ENCODE measurements at regions not wholly inside any gene's neighbourhood (a gene's known extent, or its start where the extent isn't known, plus 50 kb on each side); places are given as distances from the start of the nearest gene placed in this dataset.
"Not testable (repeated sequence)": the region's sequence is repeated elsewhere in the genome, so short reads cannot be mapped to it uniquely, and the experiment has no call there.

GRCh38 chr2:239666855-239667376 lies 266.1 kb upstream of the HDAC4 start:
- no peak for DNase-seq

GRCh38 chr2:239666053-239666854 lies 265.4 kb upstream of the HDAC4 start:
- no peak for DNase-seq

- DNase-seq: no peak
Observed at GRCh38 chr2:239664216-239664810, 263.5 kb upstream of the HDAC4 start.

- DNase-seq: no peak
Observed at GRCh38 chr2:239663364-239663924, 262.6 kb upstream of the HDAC4 start.

GRCh38 chr2:239662413-239663120 lies 261.7 kb upstream of the HDAC4 start:
- no peak for DNase-seq

GRCh38 chr2:239661334-239662312 lies 260.8 kb upstream of the HDAC4 start:
- no peak for DNase-seq

GRCh38 chr2:239660390-239661230 lies 259.8 kb upstream of the HDAC4 start:
- DNase-seq: no peak

- no peak for DNase-seq
Observed at GRCh38 chr2:239657992-239658391, 257.2 kb upstream of the HDAC4 start.

GRCh38 chr2:239657236-239657635 lies 256.4 kb upstream of the HDAC4 start:
- no peak for DNase-seq

- DNase-seq: no peak
Observed at GRCh38 chr2:239654266-239654665, 253.4 kb upstream of the HDAC4 start.

GRCh38 chr2:239651859-239652258 lies 251.0 kb upstream of the HDAC4 start:
- no peak for DNase-seq

GRCh38 chr2:239650674-239651073 lies 249.9 kb upstream of the HDAC4 start:
- DNase-seq: no peak

GRCh38 chr2:239649309-239649708 lies 248.5 kb upstream of the HDAC4 start:
- DNase-seq: no peak

GRCh38 chr2:239648607-239649006 lies 247.8 kb upstream of the HDAC4 start:
- DNase-seq: no peak

- no peak for DNase-seq
Observed at GRCh38 chr2:239647052-239647819, 246.4 kb upstream of the HDAC4 start.

GRCh38 chr2:239646184-239646583 lies 245.4 kb upstream of the HDAC4 start:
- no peak for DNase-seq

GRCh38 chr2:239644594-239644993 lies 243.8 kb upstream of the HDAC4 start:
- DNase-seq: not testable (repeated sequence)

GRCh38 chr2:239644011-239644410 lies 243.2 kb upstream of the HDAC4 start:
- no peak for DNase-seq

- DNase-seq: no peak
Observed at GRCh38 chr2:239642406-239643004, 241.7 kb upstream of the HDAC4 start.

GRCh38 chr2:239641904-239642303 lies 241.1 kb upstream of the HDAC4 start:
- DNase-seq: not testable (repeated sequence)

Data from EL (cell line).